HG03558 (cell line): ENCODE measurements at regions not wholly inside any gene's neighbourhood (a gene's known extent, or its start where the extent isn't known, plus 50 kb on each side); places are given as distances from the start of the nearest gene placed in this dataset.

Experiments
- ATAC-seq: cut with Tn5 transposase; IDR thresholded peaks from one replicate; pipeline ENCODE4 v1.9.1; 2021; ENCODE audit warnings: moderate number of reproducible peaks; ENCODE audit not compliant: unreplicated experiment; ENCODE audit errors: extremely low read depth

GRCh38 chr12:34357791-34358190 is 335.5 kb downstream of the ALG10 start:
- ATAC-seq, result no peak

GRCh38 chr12:34358198-34358597 is 335.9 kb downstream of the ALG10 start:
- no peak for ATAC-seq

- ATAC-seq, result no peak
These were observed 339.5 kb downstream of the ALG10 start for GRCh38 chr12:34361721-34362316.

- ATAC-seq, result no peak
These were observed 340.9 kb downstream of the ALG10 start for GRCh38 chr12:34363050-34363673.

GRCh38 chr12:34368079-34368478 is 345.8 kb downstream of the ALG10 start:
- no peak for ATAC-seq

- no peak for ATAC-seq
These were observed 348.8 kb downstream of the ALG10 start for GRCh38 chr12:34371050-34371449.

- ATAC-seq, result no peak
These were observed 349.7 kb downstream of the ALG10 start for GRCh38 chr12:34372003-34372402.

- no peak for ATAC-seq
These were observed 351.6 kb downstream of the ALG10 start for GRCh38 chr12:34373926-34374325.

GRCh38 chr12:34376133-34376799 is 354.0 kb downstream of the ALG10 start:
- no peak for ATAC-seq

GRCh38 chr12:34377243-34378035 is 355.1 kb downstream of the ALG10 start:
- no peak for ATAC-seq

GRCh38 chr12:34379142-34379541 is 356.8 kb downstream of the ALG10 start:
- ATAC-seq, result no peak

GRCh38 chr12:34384693-34385092 is 362.4 kb downstream of the ALG10 start:
- no peak for ATAC-seq

GRCh38 chr12:34386016-34386415 is 363.7 kb downstream of the ALG10 start:
- no peak for ATAC-seq

- no peak for ATAC-seq
These were observed 364.4 kb downstream of the ALG10 start for GRCh38 chr12:34386621-34387255.

- ATAC-seq, result no peak
These were observed 365.7 kb downstream of the ALG10 start for GRCh38 chr12:34387711-34388635.

GRCh38 chr12:34388636-34389377 is 366.5 kb downstream of the ALG10 start:
- no peak for ATAC-seq

GRCh38 chr12:34389378-34390170 is 367.3 kb downstream of the ALG10 start:
- no peak for ATAC-seq
